H1 (cell line): ENCODE measurements at regions not wholly inside any gene's neighbourhood (a gene's known extent, or its start where the extent isn't known, plus 50 kb on each side); places are given as distances from the start of the nearest gene placed in this dataset.

Experiments used
- CTCF ChIA-PET: fragments of 300-600 bp; sonication (Branson Sonifier 250); formaldehyde crosslinking; loops from one replicate; lab custom pipeline; 2021; ENCODE audit not compliant: partially characterized antibody; lab: Charles Lee
- POLR2A ChIA-PET: fragments of 300-600 bp; sonication (Branson Sonifier 250); formaldehyde crosslinking; loops from one replicate; lab custom pipeline; 2021; ENCODE audit warnings: inconsistent platforms; ENCODE audit not compliant: partially characterized antibody; lab: Charles Lee
- DNase-seq, 2 experiments: peaks; one replicate each; pipeline versions ENCODE4 v3.0.0 to v3.0.0-alpha.2; 2010 to 2022; ENCODE audit warnings: low spot score in 2 of 2, low read depth in 1 of 2, mixed read lengths in 1 of 2
- FAIRE-seq: peaks from 2 replicates; lab custom pipeline; 2011; peaks lifted over from hg19 to GRCh38; lab: Jason Lieb, UNC
- H2AFZ ChIP-seq: 2 replicates; pipeline ENCODE4 v1.8.1; 2012; ENCODE audit warnings: low read length, inconsistent platforms
- H2AK5ac ChIP-seq: 2 replicates; pipeline ENCODE4 v1.6.1; 2013; ENCODE audit warnings: low read depth, low read length
- H2BK120ac ChIP-seq: replicated peaks from 2 replicates; pipeline ENCODE3; 2013; ENCODE audit warnings: low read depth, low read length, inconsistent platforms
- H2BK12ac ChIP-seq: 2 replicates; pipeline ENCODE4 v1.6.1; 2013; ENCODE audit warnings: low read depth, low read length
- H2BK15ac ChIP-seq: 2 replicates; pipeline ENCODE4 v1.6.1; 2013; ENCODE audit warnings: low read length
- H2BK20ac ChIP-seq: 2 replicates; pipeline ENCODE4 v1.6.1; 2013; ENCODE audit warnings: low read length
- H2BK5ac ChIP-seq: 2 replicates; pipeline ENCODE4 v1.6.1; 2013; ENCODE audit warnings: low read depth, low read length
- H3K14ac ChIP-seq: 2 replicates; pipeline ENCODE4 v1.6.1; 2013; ENCODE audit warnings: inconsistent platforms; ENCODE audit not compliant: insufficient read length
- H3K18ac ChIP-seq: 2 replicates; pipeline ENCODE4 v1.6.1; 2013; ENCODE audit warnings: low read length; ENCODE audit errors: extremely low read depth
- H3K23ac ChIP-seq: 2 replicates; pipeline ENCODE4 v1.6.1; 2013; ENCODE audit warnings: inconsistent platforms; ENCODE audit not compliant: insufficient read length
- H3K23me2 ChIP-seq: 2 replicates; pipeline ENCODE4 v1.6.1; 2013; ENCODE audit warnings: low read depth, low read length
- H3K27ac ChIP-seq: 2 replicates; pipeline ENCODE4 v1.6.1; 2011; ENCODE audit warnings: low read depth, low read length, inconsistent platforms
- H3K27me3 ChIP-seq, 4 experiments: replicated peaks in 1 of 4; 1 replicate in 1 of 4; 2 replicates in 3 of 4; pipeline versions ENCODE4 v1.6.1 to v1.8.1; 2011 to 2013; ENCODE audit warnings: low read length in 3 of 4, mild to moderate bottlenecking in 3 of 4, inconsistent platforms in 2 of 4, mixed read lengths in 2 of 4, moderate library complexity in 1 of 4; ENCODE audit not compliant: control insufficient read depth in 3 of 4, insufficient read depth in 3 of 4; ENCODE audit errors: extremely low read depth in 1 of 4
- H3K36me3 ChIP-seq, 4 experiments: 2 replicates each; pipeline versions ENCODE4 v1.6.1 to v1.8.1; 2011 to 2013; ENCODE audit warnings: mild to moderate bottlenecking in 4 of 4, low read length in 3 of 4, moderate library complexity in 2 of 4, control low read depth in 1 of 4, inconsistent platforms in 1 of 4; ENCODE audit not compliant: insufficient read depth in 4 of 4, control insufficient read depth in 2 of 4
- H3K4ac ChIP-seq: replicated peaks from 2 replicates; pipeline ENCODE3; 2013; ENCODE audit warnings: low read length, low read depth, mixed read lengths, inconsistent platforms; ENCODE audit not compliant: insufficient read length
- H3K4me1 ChIP-seq, 4 experiments: replicated peaks in 1 of 4; 1 replicate in 1 of 4; 2 replicates in 3 of 4; pipeline versions ENCODE4 v1.6.1 to v1.8.1; 2011 to 2013; ENCODE audit warnings: low read length in 3 of 4, inconsistent platforms in 2 of 4, mixed read lengths in 1 of 4; ENCODE audit not compliant: insufficient read depth in 4 of 4, control insufficient read depth in 3 of 4
- H3K4me2 ChIP-seq, 2 experiments: 2 replicates each; pipeline versions ENCODE4 v1.6.1 to v1.8.1; 2011 to 2013; ENCODE audit warnings: low read depth in 2 of 2, low read length in 2 of 2, control low read depth in 1 of 2, inconsistent platforms in 1 of 2, mild to moderate bottlenecking in 1 of 2; ENCODE audit not compliant: insufficient read depth in 1 of 2
- H3K4me3 ChIP-seq, 4 experiments: fragments of 200-600, 300-600 bp in 1 of 4; sonication (generic), shearing (Covaris generic), sonication (Bioruptor Twin) in 1 of 4; 2 replicates each; pipeline versions ENCODE4 v1.5.1 to v1.8.1; 2011 to 2016; ENCODE audit warnings: low read length in 4 of 4, low read depth in 3 of 4, control low read depth in 2 of 4, inconsistent platforms in 2 of 4, mild to moderate bottlenecking in 2 of 4, mixed read lengths in 1 of 4, moderate library complexity in 1 of 4; ENCODE audit not compliant: insufficient read depth in 2 of 4; ENCODE audit errors: extremely low read depth in 1 of 4
- H3K56ac ChIP-seq: replicated peaks from 2 replicates; pipeline ENCODE3; 2013; ENCODE audit warnings: low read depth, mild to moderate bottlenecking, mixed read lengths, low read length, inconsistent platforms; ENCODE audit not compliant: insufficient read length
- H3K79me1 ChIP-seq: 2 replicates; pipeline ENCODE4 v1.6.1; 2013; ENCODE audit warnings: low read depth, low read length, control low read depth
- H3K79me2 ChIP-seq, 2 experiments: 2 replicates each; pipeline versions ENCODE4 v1.6.1 to v1.8.1; 2012 to 2013; ENCODE audit warnings: low read length in 2 of 2, mild to moderate bottlenecking in 2 of 2, inconsistent platforms in 1 of 2; ENCODE audit not compliant: insufficient read depth in 2 of 2, control insufficient read depth in 1 of 2
- H3K9ac ChIP-seq, 4 experiments: replicated peaks in 1 of 4; 1 replicate in 1 of 4; 2 replicates in 3 of 4; pipeline versions ENCODE4 v1.6.1 to v1.8.1; 2011 to 2013; ENCODE audit warnings: low read depth in 3 of 4, low read length in 3 of 4, control low read depth in 2 of 4, mild to moderate bottlenecking in 2 of 4, moderate library complexity in 2 of 4, inconsistent platforms in 1 of 4; ENCODE audit errors: extremely low read depth in 1 of 4
- H3K9me3 ChIP-seq, 2 experiments: 2 replicates each; pipeline versions ENCODE4 v1.6.1 to v1.8.1; 2012 to 2013; ENCODE audit warnings: mild to moderate bottlenecking in 2 of 2, moderate library complexity in 2 of 2, control low read depth in 1 of 2, inconsistent platforms in 1 of 2, low read depth in 1 of 2, low read length in 1 of 2, mixed read lengths in 1 of 2; ENCODE audit not compliant: insufficient read depth in 2 of 2
- H4K20me1 ChIP-seq, 2 experiments: replicated peaks in 1 of 2; 2 replicates each; pipeline versions ENCODE3 to v1.8.1; 2011 to 2013; ENCODE audit warnings: inconsistent platforms in 2 of 2, low read length in 2 of 2, mild to moderate bottlenecking in 1 of 2; ENCODE audit not compliant: insufficient read depth in 2 of 2, control insufficient read depth in 1 of 2
- H4K5ac ChIP-seq: 2 replicates; pipeline ENCODE4 v1.6.1; 2013; ENCODE audit warnings: low read length, low read depth, mixed read lengths, inconsistent platforms; ENCODE audit not compliant: insufficient read length
- H4K8ac ChIP-seq: 2 replicates; pipeline ENCODE4 v1.8.0; 2013; ENCODE audit warnings: mild to moderate bottlenecking, moderate library complexity, low read length, inconsistent platforms; ENCODE audit not compliant: insufficient read depth; ENCODE audit errors: extremely low read depth
- H4K91ac ChIP-seq: replicated peaks from 2 replicates; pipeline ENCODE3; 2013; ENCODE audit warnings: low read length, mixed read lengths, inconsistent platforms; ENCODE audit not compliant: insufficient read length
- ASH2L ChIP-seq: fragments of 200-600, 300-600 bp; sonication (generic); IDR thresholded peaks from one replicate; pipeline ENCODE4 v1.7.1; 2017; ENCODE audit warnings: low read length
- ATF2 ChIP-seq: IDR thresholded peaks from 2 replicates; pipeline ENCODE4 v1.6.1; 2012; ENCODE audit warnings: low read length, inconsistent platforms
- ATF3 ChIP-seq: IDR thresholded peaks from 2 replicates; pipeline ENCODE4 v1.6.1; 2011; ENCODE audit warnings: low read depth, mild to moderate bottlenecking, low read length; ENCODE audit not compliant: insufficient read depth
- CHD2 ChIP-seq: IDR thresholded peaks from 2 replicates; pipeline ENCODE4 v1.6.1; 2012; ENCODE audit warnings: low read length, improper control_type of control experiment
- EGR1 ChIP-seq: IDR thresholded peaks from 2 replicates; pipeline ENCODE4 v1.6.1; 2011; ENCODE audit warnings: low read depth, low read length, borderline replicate concordance
- HDAC2 ChIP-seq, 2 experiments: fragments of 300-600 bp in 1 of 2; sonication (generic) in 1 of 2; IDR thresholded peaks; 2 replicates each; pipeline ENCODE4 v1.6.1; 2011 to 2012; ENCODE audit warnings: low read depth in 2 of 2, low read length in 2 of 2, mild to moderate bottlenecking in 2 of 2, moderate library complexity in 2 of 2, borderline replicate concordance in 1 of 2, inconsistent platforms in 1 of 2
- KDM1A ChIP-seq: fragments of 200-600, 300-600 bp; sonication (generic); IDR thresholded peaks from 2 replicates; pipeline ENCODE4 v1.7.1; 2016; ENCODE audit warnings: mild to moderate bottlenecking, low read length, borderline replicate concordance
- KDM5A ChIP-seq: fragments of 200-600 bp; IDR thresholded peaks from 2 replicates; pipeline ENCODE4 v1.7.1; 2012; ENCODE audit warnings: mild to moderate bottlenecking, low read length, inconsistent platforms, mixed read lengths
- NANOG ChIP-seq: IDR thresholded peaks from 2 replicates; pipeline ENCODE4 v1.6.1; 2011; ENCODE audit warnings: low read length, low read depth, mild to moderate bottlenecking, inconsistent platforms; ENCODE audit not compliant: insufficient read depth, poor library complexity, severe bottlenecking
- POU5F1 ChIP-seq: IDR thresholded peaks from 2 replicates; pipeline ENCODE4 v1.6.1; 2011; ENCODE audit warnings: low read depth, mild to moderate bottlenecking, low read length, moderate library complexity
- RBBP5 ChIP-seq: IDR thresholded peaks from 2 replicates; pipeline ENCODE4 v1.7.1; 2012; ENCODE audit warnings: low read depth, mild to moderate bottlenecking, inconsistent platforms, low read length, moderate library complexity, borderline replicate concordance
- SP4 ChIP-seq: IDR thresholded peaks from 2 replicates; pipeline ENCODE4 v1.6.1; 2012; ENCODE audit warnings: low read length, inconsistent platforms
- WGBS, 2 experiments: shearing (Covaris generic) in 1 of 2; methylation state at CpG; one replicate each; pipeline versions ENCODE4 v1.1.6 to v1.1.7; 2013 to 2015; ENCODE audit warnings: low lambda C conversion rate in 2 of 2, mixed read lengths in 2 of 2, inconsistent platforms in 1 of 2, low coverage in 1 of 2, missing lambda C conversion rate in 1 of 2; ENCODE audit not compliant: insufficient replicate concordance in 2 of 2, insufficient coverage in 1 of 2, insufficient read length in 1 of 2; ENCODE audit errors: extremely low coverage in 1 of 2, missing lambda C conversion rate in 1 of 2; 5-methylcytosine and 5-hydroxymethylcytosine counted together

GRCh38 chr3:192009903-192010302 is 548.9 kb downstream of the PYDC2 start:
- no peaks in the 10 kb centered on the region for H4K20me1 ChIP-seq
- H3K79me2 ChIP-seq, result no peaks in the 10 kb centered on the region
- no peak overlapping the region for H3K23ac ChIP-seq
- no peak overlapping the region for H2BK20ac ChIP-seq
- no peak overlapping the region for H3K4ac ChIP-seq
- no peak overlapping the region for H3K4me3 ChIP-seq
- no peak overlapping the region for H2AK5ac ChIP-seq
- H2BK12ac ChIP-seq, result no peak overlapping the region
- no peak overlapping the region for H3K56ac ChIP-seq
- H3K9ac ChIP-seq, result no peak overlapping the region
- H3K18ac ChIP-seq, result no peak overlapping the region
- WGBS, 2 experiments, result 89% methylated on average over 2 of the region's 2 CpGs; no CpG with 5 or more reads in 1 of the 2 experiments
- no peaks in the 10 kb centered on the region for H3K23me2 ChIP-seq
- DNase-seq, result no peak
- no peak overlapping the region for H2BK120ac ChIP-seq
- no peak overlapping the region for H4K5ac ChIP-seq
- H3K9me3 ChIP-seq, result peaks cover 0 to 4% of the 10 kb centered on the region in 2 experiments; a peak in 1 of 4 replicates
- no peak overlapping the region for H2BK5ac ChIP-seq
- CTCF ChIA-PET, result interaction anchor here (1.0 kb wide), 1 partner anchor 9 kb away, joined by 4 read pairs; no protein-coding TSS in a partner anchor
- FAIRE-seq, result no peak
- no peaks in the 10 kb centered on the region for H3K36me3 ChIP-seq
- H3K27ac ChIP-seq, result no peak overlapping the region
- no peak overlapping the region for H4K8ac ChIP-seq
- no peaks in the 10 kb centered on the region for H3K79me1 ChIP-seq
- H2AFZ ChIP-seq, result no peak overlapping the region
- no peaks in the 10 kb centered on the region for H3K27me3 ChIP-seq
- H3K14ac ChIP-seq, result no peak overlapping the region
- POLR2A ChIA-PET, result no interaction called here
- no peak overlapping the region for H4K91ac ChIP-seq
- no peak overlapping the region for H3K4me2 ChIP-seq
- H3K4me1 ChIP-seq, result no peaks in the 10 kb centered on the region
- no peak overlapping the region for H2BK15ac ChIP-seq
- TF ChIP-seq KDM5A, result no peak
- no peak for TF ChIP-seq CHD2
- TF ChIP-seq EGR1, result no peak
- no peak for TF ChIP-seq KDM1A
- no peak for TF ChIP-seq HDAC2 (IDR thresholded peaks at IDR 0.05; ENCODE audit: borderline replicate concordance in 1 of 2, low read depth in 2 of 2, low read length in 2 of 2)
- TF ChIP-seq RBBP5, result no peak
- no peak for TF ChIP-seq ATF3
- TF ChIP-seq ASH2L, result no peak
- TF ChIP-seq POU5F1, result no peak
- TF ChIP-seq NANOG, result no peak
- no peak for TF ChIP-seq SP4
- TF ChIP-seq ATF2, result no peak
